T-helper 1 cell treated with Interleukin-12 subunit alpha and Interleukin-12 subunit beta and Interleukin-4 antibody, amounts not matched to agents 30 μg/mL and 1 μg/mL, for 36 hours (primary cell): ENCODE measurements at regions not wholly inside any gene's neighbourhood (a gene's known extent, or its start where the extent isn't known, plus 50 kb on each side); places are given as distances from the start of the nearest gene placed in this dataset.

Source experiments
- H3K27ac Mint-ChIP-seq: one replicate; pipeline ENCODE4 v1.8.0; 2021; ENCODE audit warnings: mild to moderate bottlenecking, mixed read lengths
- H3K27me3 Mint-ChIP-seq: one replicate; pipeline ENCODE4 v1.8.0; 2021; ENCODE audit warnings: low read depth, mixed read lengths
- H3K36me3 Mint-ChIP-seq: one replicate; pipeline ENCODE4 v1.8.0; 2021; ENCODE audit warnings: low read depth, mixed read lengths
- H3K4me1 Mint-ChIP-seq: one replicate; pipeline ENCODE4 v1.8.0; 2021; ENCODE audit warnings: low read depth, mixed read lengths
- H3K4me3 Mint-ChIP-seq: one replicate; pipeline ENCODE4 v1.8.0; 2021; ENCODE audit warnings: mild to moderate bottlenecking, moderate library complexity, mixed read lengths
- H3K9me3 Mint-ChIP-seq: one replicate; pipeline ENCODE4 v1.8.0; 2021; ENCODE audit warnings: mixed read lengths

GRCh38 chr1:30477588-30477987 is 245.8 kb downstream of the MATN1 start:
- Mint-ChIP-seq H3K4me3 (no peak overlapping the region), H3K4me1 (no peaks in the 10 kb centered on the region), H3K9me3 (peaks cover 15% of the 10 kb centered on the region), H3K36me3 (no peaks in the 10 kb centered on the region), H3K27ac (no peak overlapping the region), H3K27me3 (no peaks in the 10 kb centered on the region)

GRCh38 chr1:30476911-30477459 is 246.4 kb downstream of the MATN1 start:
- Mint-ChIP-seq H3K27ac (no peak overlapping the region), H3K4me3 (no peak overlapping the region), H3K27me3 (no peaks in the 10 kb centered on the region), H3K36me3 (no peaks in the 10 kb centered on the region), H3K4me1 (no peaks in the 10 kb centered on the region), H3K9me3 (peaks cover 13% of the 10 kb centered on the region)

- Mint-ChIP-seq H3K36me3 (no peaks in the 10 kb centered on the region), H3K27ac (no peak overlapping the region), H3K9me3 (peaks cover 8% of the 10 kb centered on the region), H3K4me3 (no peak overlapping the region), H3K27me3 (no peaks in the 10 kb centered on the region), H3K4me1 (no peaks in the 10 kb centered on the region)
Measured at GRCh38 chr1:30476476-30476875, 246.9 kb downstream of the MATN1 start.

- H3K9me3 Mint-ChIP-seq = peaks cover 5% of the 10 kb centered on the region
- H3K36me3 Mint-ChIP-seq = no peaks in the 10 kb centered on the region
- no peaks in the 10 kb centered on the region for H3K27me3 Mint-ChIP-seq
- H3K4me3 Mint-ChIP-seq = no peak overlapping the region
- H3K4me1 Mint-ChIP-seq = no peaks in the 10 kb centered on the region
- no peak overlapping the region for H3K27ac Mint-ChIP-seq
Measured at GRCh38 chr1:30475966-30476365, 247.4 kb downstream of the MATN1 start.

GRCh38 chr1:30475201-30475600 is 248.2 kb downstream of the MATN1 start:
- Mint-ChIP-seq H3K36me3 (no peaks in the 10 kb centered on the region), H3K4me1 (no peaks in the 10 kb centered on the region), H3K27me3 (no peaks in the 10 kb centered on the region), H3K9me3 (no peaks in the 10 kb centered on the region), H3K27ac (no peak overlapping the region), H3K4me3 (no peak overlapping the region)

- Mint-ChIP-seq H3K27me3 (no peaks in the 10 kb centered on the region), H3K4me1 (no peaks in the 10 kb centered on the region), H3K27ac (no peak overlapping the region), H3K9me3 (no peaks in the 10 kb centered on the region), H3K4me3 (no peak overlapping the region), H3K36me3 (no peaks in the 10 kb centered on the region)
Measured at GRCh38 chr1:30474818-30475200, 248.6 kb downstream of the MATN1 start.

GRCh38 chr1:30473922-30474817 is 249.2 kb downstream of the MATN1 start:
- Mint-ChIP-seq H3K4me1 (no peaks in the 10 kb centered on the region), H3K27me3 (no peaks in the 10 kb centered on the region), H3K27ac (no peak overlapping the region), H3K9me3 (no peaks in the 10 kb centered on the region), H3K4me3 (no peak overlapping the region), H3K36me3 (no peaks in the 10 kb centered on the region)

GRCh38 chr1:30472526-30472925 is 250.9 kb downstream of the MATN1 start:
- H3K4me1 Mint-ChIP-seq = no peaks in the 10 kb centered on the region
- H3K27ac Mint-ChIP-seq = no peak overlapping the region
- H3K27me3 Mint-ChIP-seq = no peaks in the 10 kb centered on the region
- H3K36me3 Mint-ChIP-seq = no peaks in the 10 kb centered on the region
- H3K4me3 Mint-ChIP-seq = no peak overlapping the region
- no peaks in the 10 kb centered on the region for H3K9me3 Mint-ChIP-seq

GRCh38 chr1:30472009-30472408 is 251.4 kb downstream of the MATN1 start:
- no peaks in the 10 kb centered on the region for H3K36me3 Mint-ChIP-seq
- no peak overlapping the region for H3K4me3 Mint-ChIP-seq
- no peaks in the 10 kb centered on the region for H3K27me3 Mint-ChIP-seq
- no peaks in the 10 kb centered on the region for H3K9me3 Mint-ChIP-seq
- no peak overlapping the region for H3K27ac Mint-ChIP-seq
- H3K4me1 Mint-ChIP-seq = no peaks in the 10 kb centered on the region

- Mint-ChIP-seq H3K36me3 (no peaks in the 10 kb centered on the region), H3K27me3 (no peaks in the 10 kb centered on the region), H3K9me3 (no peaks in the 10 kb centered on the region), H3K27ac (peak overlapping the region; percentile 5), H3K4me1 (no peaks in the 10 kb centered on the region), H3K4me3 (no peak overlapping the region)
Measured at GRCh38 chr1:30471307-30471706, 252.1 kb downstream of the MATN1 start.

- no peaks in the 10 kb centered on the region for H3K36me3 Mint-ChIP-seq
- no peak overlapping the region for H3K27ac Mint-ChIP-seq
- no peak overlapping the region for H3K4me3 Mint-ChIP-seq
Measured at GRCh38 chr1:30469426-30469825, 254.0 kb downstream of the MATN1 start.

GRCh38 chr1:30467101-30467500 is 256.3 kb downstream of the MATN1 start:
- Mint-ChIP-seq H3K27ac (no peak overlapping the region), H3K4me1 (no peaks in the 10 kb centered on the region), H3K9me3 (no peaks in the 10 kb centered on the region), H3K36me3 (no peaks in the 10 kb centered on the region), H3K27me3 (no peaks in the 10 kb centered on the region), H3K4me3 (no peak overlapping the region)

More at GRCh38 chr1:30469426-30469825, 254.0 kb downstream of the MATN1 start:
- no peaks in the 10 kb centered on the region for H3K4me1 Mint-ChIP-seq
- H3K9me3 Mint-ChIP-seq = no peaks in the 10 kb centered on the region
- no peaks in the 10 kb centered on the region for H3K27me3 Mint-ChIP-seq

GRCh38 chr1:30466610-30467009 is 256.8 kb downstream of the MATN1 start:
- Mint-ChIP-seq H3K4me3 (no peak overlapping the region), H3K9me3 (no peaks in the 10 kb centered on the region), H3K36me3 (no peaks in the 10 kb centered on the region), H3K4me1 (no peaks in the 10 kb centered on the region), H3K27ac (no peak overlapping the region), H3K27me3 (no peaks in the 10 kb centered on the region)

- Mint-ChIP-seq H3K9me3 (no peaks in the 10 kb centered on the region), H3K4me3 (no peak overlapping the region), H3K4me1 (no peaks in the 10 kb centered on the region), H3K36me3 (no peaks in the 10 kb centered on the region), H3K27ac (no peak overlapping the region), H3K27me3 (no peaks in the 10 kb centered on the region)
Measured at GRCh38 chr1:30466026-30466425, 257.4 kb downstream of the MATN1 start.

- Mint-ChIP-seq H3K4me3 (no peak overlapping the region), H3K36me3 (no peaks in the 10 kb centered on the region), H3K27me3 (no peaks in the 10 kb centered on the region), H3K4me1 (no peaks in the 10 kb centered on the region), H3K27ac (no peak overlapping the region), H3K9me3 (no peaks in the 10 kb centered on the region)
Measured at GRCh38 chr1:30465096-30465495, 258.3 kb downstream of the MATN1 start.
